Kidney epithelial cell (primary cell): ENCODE measurements at regions not wholly inside any gene's neighbourhood (a gene's known extent, or its start where the extent isn't known, plus 50 kb on each side); places are given as distances from the start of the nearest gene placed in this dataset.

Source experiments
- DNase-seq: peaks from one replicate; pipeline ENCODE4 v3.0.0-alpha.2; 2010; ENCODE audit warnings: low read depth
- H3K27me3 ChIP-seq: 2 replicates; pipeline ENCODE4 v1.6.0; 2011; ENCODE audit warnings: low read length; ENCODE audit not compliant: control insufficient read depth, insufficient read depth
- H3K36me3 ChIP-seq: 2 replicates; pipeline ENCODE4 v1.5.1; 2011; ENCODE audit warnings: low read length; ENCODE audit not compliant: control insufficient read depth, insufficient read depth
- H3K4me3 ChIP-seq: 2 replicates; pipeline ENCODE4 v1.5.1; 2011; ENCODE audit warnings: low read depth, mild to moderate bottlenecking, control low read depth, low read length
- TF ChIP-seq, protein P1 (sequence below): IDR thresholded peaks from 2 replicates; pipeline ENCODE4 v1.5.1; 2011; ENCODE audit warnings: mild to moderate bottlenecking, moderate library complexity, low read length, control low read depth, inconsistent platforms; ENCODE audit not compliant: insufficient read depth, poor library complexity, severe bottlenecking

GRCh38 chr14:22341049-22341448 lies 248.0 kb downstream of the DAD1 start:
- no peaks in the 10 kb centered on the region for H3K36me3 ChIP-seq
- no peak overlapping the region for H3K4me3 ChIP-seq
- TF ChIP-seq, protein P1, sequence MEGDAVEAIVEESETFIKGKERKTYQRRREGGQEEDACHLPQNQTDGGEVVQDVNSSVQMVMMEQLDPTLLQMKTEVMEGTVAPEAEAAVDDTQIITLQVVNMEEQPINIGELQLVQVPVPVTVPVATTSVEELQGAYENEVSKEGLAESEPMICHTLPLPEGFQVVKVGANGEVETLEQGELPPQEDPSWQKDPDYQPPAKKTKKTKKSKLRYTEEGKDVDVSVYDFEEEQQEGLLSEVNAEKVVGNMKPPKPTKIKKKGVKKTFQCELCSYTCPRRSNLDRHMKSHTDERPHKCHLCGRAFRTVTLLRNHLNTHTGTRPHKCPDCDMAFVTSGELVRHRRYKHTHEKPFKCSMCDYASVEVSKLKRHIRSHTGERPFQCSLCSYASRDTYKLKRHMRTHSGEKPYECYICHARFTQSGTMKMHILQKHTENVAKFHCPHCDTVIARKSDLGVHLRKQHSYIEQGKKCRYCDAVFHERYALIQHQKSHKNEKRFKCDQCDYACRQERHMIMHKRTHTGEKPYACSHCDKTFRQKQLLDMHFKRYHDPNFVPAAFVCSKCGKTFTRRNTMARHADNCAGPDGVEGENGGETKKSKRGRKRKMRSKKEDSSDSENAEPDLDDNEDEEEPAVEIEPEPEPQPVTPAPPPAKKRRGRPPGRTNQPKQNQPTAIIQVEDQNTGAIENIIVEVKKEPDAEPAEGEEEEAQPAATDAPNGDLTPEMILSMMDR, result no peak
- DNase-seq, result no peak
- no peaks in the 10 kb centered on the region for H3K27me3 ChIP-seq

GRCh38 chr14:22338917-22339715 lies 249.9 kb downstream of the DAD1 start:
- Histone ChIP-seq H3K4me3 (no peak overlapping the region), H3K36me3 (no peaks in the 10 kb centered on the region), H3K27me3 (no peaks in the 10 kb centered on the region)
- DNase-seq, result no peak
- TF ChIP-seq, protein P1, result no peak

DNA sequence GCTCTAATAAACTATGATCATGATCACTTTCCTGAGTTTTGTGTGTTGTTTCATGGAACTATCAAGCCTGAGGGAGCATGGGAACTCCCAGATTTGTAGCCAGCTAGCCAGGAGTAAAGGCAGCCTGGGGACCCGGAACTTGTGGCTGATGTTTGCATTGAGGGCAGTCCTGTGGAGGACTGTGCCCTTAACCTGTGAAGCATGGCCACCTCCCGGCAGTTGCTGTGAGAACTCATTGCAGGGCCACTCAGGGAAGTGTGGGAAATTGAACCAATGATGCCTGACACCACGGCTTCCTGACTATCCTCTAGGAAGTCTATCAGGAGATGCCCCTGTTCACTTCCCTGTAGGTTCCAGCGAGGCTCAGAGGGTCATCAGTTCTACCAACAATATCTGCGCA lies 250.6 kb downstream of the DAD1 start:
- Histone ChIP-seq H3K4me3 (no peak overlapping the region), H3K27me3 (no peaks in the 10 kb centered on the region), H3K36me3 (no peaks in the 10 kb centered on the region)
- DNase-seq, result no peak
- TF ChIP-seq, protein P1, result no peak

GRCh38 chr14:22337938-22338337 lies 251.1 kb downstream of the DAD1 start:
- no peaks in the 10 kb centered on the region for H3K27me3 ChIP-seq
- no peak overlapping the region for H3K4me3 ChIP-seq
- TF ChIP-seq, protein P1, result no peak
- no peak for DNase-seq
- H3K36me3 ChIP-seq, result no peaks in the 10 kb centered on the region

- TF ChIP-seq, protein P1, result no peak
- H3K27me3 ChIP-seq, result no peaks in the 10 kb centered on the region
Measured at GRCh38 chr14:22337521-22337920, 251.5 kb downstream of the DAD1 start.

DNA sequence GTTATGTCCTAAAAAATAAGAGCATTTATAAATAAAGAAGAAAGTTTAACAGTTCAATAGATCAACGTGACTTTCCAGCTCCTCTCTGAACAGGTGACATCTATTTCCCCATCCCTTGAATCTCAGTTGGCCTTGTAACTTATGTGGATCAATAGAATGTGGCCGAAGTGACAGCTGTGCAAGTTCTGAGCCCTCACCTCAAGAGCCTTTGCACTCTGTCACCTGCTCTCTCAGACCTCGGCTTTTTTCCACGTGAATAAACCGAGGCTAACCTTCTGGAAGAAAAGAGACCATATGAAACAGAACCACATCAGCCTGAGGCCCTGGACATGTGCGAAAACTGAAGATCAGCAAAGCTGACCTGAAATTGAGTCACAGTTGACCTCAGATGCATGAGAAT lies 253.0 kb downstream of the DAD1 start:
- H3K4me3 ChIP-seq, result no peak overlapping the region
- no peaks in the 10 kb centered on the region for H3K27me3 ChIP-seq
- no peak for DNase-seq
- H3K36me3 ChIP-seq, result no peaks in the 10 kb centered on the region
- TF ChIP-seq, protein P1, result no peak

More at GRCh38 chr14:22337521-22337920, 251.5 kb downstream of the DAD1 start:
- Histone ChIP-seq H3K4me3 (no peak overlapping the region), H3K36me3 (no peaks in the 10 kb centered on the region)
- no peak for DNase-seq
